ENCODE measurements at regions not wholly inside any gene's neighbourhood (a gene's known extent, or its start where the extent isn't known, plus 50 kb on each side); places are given as distances from the start of the nearest gene placed in this dataset.

DNA sequence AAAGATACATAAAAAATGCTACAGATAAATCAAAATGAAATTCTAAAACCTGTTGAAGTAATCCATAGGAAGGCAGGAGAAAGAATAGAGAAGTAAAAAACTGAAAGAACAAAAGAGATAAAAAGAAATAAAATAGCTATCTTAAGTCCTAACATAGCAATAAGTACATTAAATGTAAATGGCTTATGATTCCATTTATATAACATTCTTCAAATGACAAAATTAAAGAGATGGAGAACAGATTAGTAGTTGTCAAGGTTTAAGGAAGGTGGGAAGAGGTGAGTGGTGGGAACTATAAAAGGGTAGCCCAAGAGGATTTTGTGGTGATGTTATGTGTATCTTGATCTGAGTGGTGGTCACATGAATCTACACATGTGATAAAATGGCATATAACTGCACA lies 254.8 kb downstream of the FAM76B start:
- Histone ChIP-seq H2AFZ (ENCODE audit: low read length) (no peak overlapping the region), H3K27me3 (ENCODE audit: control insufficient read depth, insufficient read depth, low read length) (no peaks in the 10 kb centered on the region), H3K4me1 (ENCODE audit: control insufficient read depth, extremely low read depth, insufficient read depth, low read length) (no peaks in the 10 kb centered on the region), H4K20me1 (ENCODE audit: control insufficient read depth, extremely low read depth, insufficient read depth, low read length) (no peaks in the 10 kb centered on the region), H3K9ac (ENCODE audit: insufficient read depth, low read length) (no peak overlapping the region), H3K4me3 (replicated peaks in 1 of 4; ENCODE audit: control extremely low read depth in 1 of 4, insufficient read depth in 1 of 4, low read depth in 3 of 4, low read length in 4 of 4) (no peak overlapping the region), H3K36me3 (ENCODE audit: control insufficient read depth, insufficient read depth, low read length) (no peaks in the 10 kb centered on the region), H3K4me2 (ENCODE audit: extremely low read depth, insufficient read depth, low read length) (no peak overlapping the region), H3K27ac (ENCODE audit: insufficient read depth, low read length) (no peak overlapping the region), H3K9me3 (ENCODE audit: control insufficient read depth, insufficient read depth, low read depth, low read length) (no peaks in the 10 kb centered on the region), H3K79me2 (ENCODE audit: control insufficient read depth, insufficient read depth, low read length) (no peaks in the 10 kb centered on the region)
- TF ChIP-seq, protein P1, sequence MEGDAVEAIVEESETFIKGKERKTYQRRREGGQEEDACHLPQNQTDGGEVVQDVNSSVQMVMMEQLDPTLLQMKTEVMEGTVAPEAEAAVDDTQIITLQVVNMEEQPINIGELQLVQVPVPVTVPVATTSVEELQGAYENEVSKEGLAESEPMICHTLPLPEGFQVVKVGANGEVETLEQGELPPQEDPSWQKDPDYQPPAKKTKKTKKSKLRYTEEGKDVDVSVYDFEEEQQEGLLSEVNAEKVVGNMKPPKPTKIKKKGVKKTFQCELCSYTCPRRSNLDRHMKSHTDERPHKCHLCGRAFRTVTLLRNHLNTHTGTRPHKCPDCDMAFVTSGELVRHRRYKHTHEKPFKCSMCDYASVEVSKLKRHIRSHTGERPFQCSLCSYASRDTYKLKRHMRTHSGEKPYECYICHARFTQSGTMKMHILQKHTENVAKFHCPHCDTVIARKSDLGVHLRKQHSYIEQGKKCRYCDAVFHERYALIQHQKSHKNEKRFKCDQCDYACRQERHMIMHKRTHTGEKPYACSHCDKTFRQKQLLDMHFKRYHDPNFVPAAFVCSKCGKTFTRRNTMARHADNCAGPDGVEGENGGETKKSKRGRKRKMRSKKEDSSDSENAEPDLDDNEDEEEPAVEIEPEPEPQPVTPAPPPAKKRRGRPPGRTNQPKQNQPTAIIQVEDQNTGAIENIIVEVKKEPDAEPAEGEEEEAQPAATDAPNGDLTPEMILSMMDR (conservative IDR thresholded peaks at IDR 0.05 in 1 of 2, IDR thresholded peaks at IDR 0.05 in 1 of 2; ENCODE audit: low read depth in 1 of 2, low read length in 2 of 2) = no peak
- no peak for TF ChIP-seq EZH2 (IDR thresholded peaks at IDR 0.05; ENCODE audit: low read length, missing control alignments)
- DNase-seq (ENCODE audit: low read depth in 2 of 2) = no peak

GRCh38 chr11:95534226-95534625 lies 255.4 kb downstream of the FAM76B start:
- no peaks in the 10 kb centered on the region for H3K79me2 ChIP-seq (ENCODE audit: control insufficient read depth, insufficient read depth, low read length)
- TF ChIP-seq, protein P1 (conservative IDR thresholded peaks at IDR 0.05 in 1 of 2, IDR thresholded peaks at IDR 0.05 in 1 of 2; ENCODE audit: low read depth in 1 of 2, low read length in 2 of 2) = no peak
- TF ChIP-seq EZH2 (IDR thresholded peaks at IDR 0.05; ENCODE audit: low read length, missing control alignments) = no peak
- no peak overlapping the region for H3K4me3 ChIP-seq (replicated peaks in 1 of 4; ENCODE audit: control extremely low read depth in 1 of 4, insufficient read depth in 1 of 4, low read depth in 3 of 4, low read length in 4 of 4)
- no peaks in the 10 kb centered on the region for H3K36me3 ChIP-seq (ENCODE audit: control insufficient read depth, insufficient read depth, low read length)
- no peak for DNase-seq (ENCODE audit: low read depth in 2 of 2)
- no peaks in the 10 kb centered on the region for H3K4me1 ChIP-seq (ENCODE audit: control insufficient read depth, extremely low read depth, insufficient read depth, low read length)
- no peak overlapping the region for H2AFZ ChIP-seq (ENCODE audit: low read length)
- no peak overlapping the region for H3K4me2 ChIP-seq (ENCODE audit: extremely low read depth, insufficient read depth, low read length)
- no peaks in the 10 kb centered on the region for H3K27me3 ChIP-seq (ENCODE audit: control insufficient read depth, insufficient read depth, low read length)
- no peaks in the 10 kb centered on the region for H4K20me1 ChIP-seq (ENCODE audit: control insufficient read depth, extremely low read depth, insufficient read depth, low read length)
- no peak overlapping the region for H3K9ac ChIP-seq (ENCODE audit: insufficient read depth, low read length)
- H3K27ac ChIP-seq (ENCODE audit: insufficient read depth, low read length) = no peak overlapping the region
- no peaks in the 10 kb centered on the region for H3K9me3 ChIP-seq (ENCODE audit: control insufficient read depth, insufficient read depth, low read depth, low read length)

DNA sequence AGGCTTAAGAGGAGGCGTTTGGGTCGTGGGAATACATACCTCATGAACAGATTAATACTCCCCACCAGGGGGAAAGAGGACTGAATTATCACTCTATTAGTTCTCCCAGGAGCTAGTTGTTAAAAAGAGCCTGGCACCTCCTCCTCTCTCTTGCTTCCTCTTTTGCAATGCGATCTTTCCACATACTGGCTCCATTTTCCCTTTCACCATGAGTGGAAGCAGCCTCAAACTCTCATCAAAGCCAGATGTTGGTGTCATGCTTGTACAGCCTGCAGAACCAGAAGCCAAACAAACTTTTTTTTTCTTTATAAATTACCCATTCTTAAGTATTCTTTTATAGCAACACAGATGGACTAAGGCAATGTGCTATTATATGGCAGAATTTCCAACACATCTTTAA lies 258.5 kb downstream of the FAM76B start:
- Histone ChIP-seq H3K36me3 (ENCODE audit: control insufficient read depth, insufficient read depth, low read length) (no peaks in the 10 kb centered on the region), H3K9ac (ENCODE audit: insufficient read depth, low read length) (no peak overlapping the region), H4K20me1 (ENCODE audit: control insufficient read depth, extremely low read depth, insufficient read depth, low read length) (no peaks in the 10 kb centered on the region), H3K4me2 (ENCODE audit: extremely low read depth, insufficient read depth, low read length) (no peak overlapping the region), H3K27me3 (ENCODE audit: control insufficient read depth, insufficient read depth, low read length) (no peaks in the 10 kb centered on the region), H3K27ac (ENCODE audit: insufficient read depth, low read length) (no peak overlapping the region), H3K79me2 (ENCODE audit: control insufficient read depth, insufficient read depth, low read length) (no peaks in the 10 kb centered on the region), H3K4me1 (ENCODE audit: control insufficient read depth, extremely low read depth, insufficient read depth, low read length) (no peaks in the 10 kb centered on the region), H3K9me3 (ENCODE audit: control insufficient read depth, insufficient read depth, low read depth, low read length) (no peaks in the 10 kb centered on the region), H2AFZ (ENCODE audit: low read length) (no peak overlapping the region), H3K4me3 (replicated peaks in 1 of 4; ENCODE audit: control extremely low read depth in 1 of 4, insufficient read depth in 1 of 4, low read depth in 3 of 4, low read length in 4 of 4) (no peak overlapping the region)
- DNase-seq (ENCODE audit: low read depth in 2 of 2) = peak in 1 of 2 donors; percentile 50
- no peak for TF ChIP-seq EZH2 (IDR thresholded peaks at IDR 0.05; ENCODE audit: low read length, missing control alignments)
- TF ChIP-seq, protein P1 (conservative IDR thresholded peaks at IDR 0.05 in 1 of 2, IDR thresholded peaks at IDR 0.05 in 1 of 2; ENCODE audit: low read depth in 1 of 2, low read length in 2 of 2) = no peak
